ENCODE measurements at regions not wholly inside any gene's neighbourhood (a gene's known extent, or its start where the extent isn't known, plus 50 kb on each side); places are given as distances from the start of the nearest gene placed in this dataset.

GRCh38 chr2:2503864-2504418 is 172.9 kb upstream of the MYT1L start (continued):
- TF ChIP-seq, protein P1, sequence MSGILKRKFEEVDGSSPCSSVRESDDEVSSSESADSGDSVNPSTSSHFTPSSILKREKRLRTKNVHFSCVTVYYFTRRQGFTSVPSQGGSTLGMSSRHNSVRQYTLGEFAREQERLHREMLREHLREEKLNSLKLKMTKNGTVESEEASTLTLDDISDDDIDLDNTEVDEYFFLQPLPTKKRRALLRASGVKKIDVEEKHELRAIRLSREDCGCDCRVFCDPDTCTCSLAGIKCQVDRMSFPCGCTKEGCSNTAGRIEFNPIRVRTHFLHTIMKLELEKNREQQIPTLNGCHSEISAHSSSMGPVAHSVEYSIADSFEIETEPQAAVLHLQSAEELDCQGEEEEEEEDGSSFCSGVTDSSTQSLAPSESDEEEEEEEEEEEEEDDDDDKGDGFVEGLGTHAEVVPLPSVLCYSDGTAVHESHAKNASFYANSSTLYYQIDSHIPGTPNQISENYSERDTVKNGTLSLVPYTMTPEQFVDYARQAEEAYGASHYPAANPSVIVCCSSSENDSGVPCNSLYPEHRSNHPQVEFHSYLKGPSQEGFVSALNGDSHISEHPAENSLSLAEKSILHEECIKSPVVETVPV (CRISPR knock-in tag; IDR thresholded peaks at IDR 0.05), result no peak
- TF ChIP-seq POU6F1 (CRISPR knock-in tag; IDR thresholded peaks at IDR 0.05; ENCODE audit: borderline replicate concordance, low read depth), result no peak
- no peak for TF ChIP-seq BACH2 (CRISPR knock-in tag; IDR thresholded peaks at IDR 0.05; ENCODE audit: borderline replicate concordance)
- TF ChIP-seq ZFP30 (CRISPR knock-in tag; IDR thresholded peaks at IDR 0.05), result no peak
- TF ChIP-seq, protein P2, sequence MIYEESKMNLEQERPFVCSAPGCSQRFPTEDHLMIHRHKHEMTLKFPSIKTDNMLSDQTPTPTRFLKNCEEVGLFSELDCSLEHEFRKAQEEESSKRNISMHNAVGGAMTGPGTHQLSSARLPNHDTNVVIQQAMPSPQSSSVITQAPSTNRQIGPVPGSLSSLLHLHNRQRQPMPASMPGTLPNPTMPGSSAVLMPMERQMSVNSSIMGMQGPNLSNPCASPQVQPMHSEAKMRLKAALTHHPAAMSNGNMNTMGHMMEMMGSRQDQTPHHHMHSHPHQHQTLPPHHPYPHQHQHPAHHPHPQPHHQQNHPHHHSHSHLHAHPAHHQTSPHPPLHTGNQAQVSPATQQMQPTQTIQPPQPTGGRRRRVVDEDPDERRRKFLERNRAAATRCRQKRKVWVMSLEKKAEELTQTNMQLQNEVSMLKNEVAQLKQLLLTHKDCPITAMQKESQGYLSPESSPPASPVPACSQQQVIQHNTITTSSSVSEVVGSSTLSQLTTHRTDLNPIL (CRISPR knock-in tag; IDR thresholded peaks at IDR 0.05; ENCODE audit: low read depth), result no peak

GRCh38 chr2:2502201-2502549 is 171.1 kb upstream of the MYT1L start:
- ATAC-seq, result no peak
- TF ChIP-seq ZC3H10 (CRISPR knock-in tag; IDR thresholded peaks at IDR 0.05), result no peak
- TF ChIP-seq RARB (CRISPR knock-in tag; IDR thresholded peaks at IDR 0.05), result no peak
- TF ChIP-seq ZNF565 (CRISPR knock-in tag; conservative IDR thresholded peaks at IDR 0.05; ENCODE audit: low read depth), result no peak
- no peak for TF ChIP-seq ZNF8 (CRISPR knock-in tag; IDR thresholded peaks at IDR 0.05)
- TF ChIP-seq ZNF70 (CRISPR knock-in tag; IDR thresholded peaks at IDR 0.05), result no peak
- TF ChIP-seq, protein P1 (CRISPR knock-in tag; IDR thresholded peaks at IDR 0.05), result no peak
- TF ChIP-seq, protein P2 (CRISPR knock-in tag; IDR thresholded peaks at IDR 0.05; ENCODE audit: low read depth), result no peak
- no peak for TF ChIP-seq ZFP3 (CRISPR knock-in tag; IDR thresholded peaks at IDR 0.05)
- TF ChIP-seq, protein P3, sequence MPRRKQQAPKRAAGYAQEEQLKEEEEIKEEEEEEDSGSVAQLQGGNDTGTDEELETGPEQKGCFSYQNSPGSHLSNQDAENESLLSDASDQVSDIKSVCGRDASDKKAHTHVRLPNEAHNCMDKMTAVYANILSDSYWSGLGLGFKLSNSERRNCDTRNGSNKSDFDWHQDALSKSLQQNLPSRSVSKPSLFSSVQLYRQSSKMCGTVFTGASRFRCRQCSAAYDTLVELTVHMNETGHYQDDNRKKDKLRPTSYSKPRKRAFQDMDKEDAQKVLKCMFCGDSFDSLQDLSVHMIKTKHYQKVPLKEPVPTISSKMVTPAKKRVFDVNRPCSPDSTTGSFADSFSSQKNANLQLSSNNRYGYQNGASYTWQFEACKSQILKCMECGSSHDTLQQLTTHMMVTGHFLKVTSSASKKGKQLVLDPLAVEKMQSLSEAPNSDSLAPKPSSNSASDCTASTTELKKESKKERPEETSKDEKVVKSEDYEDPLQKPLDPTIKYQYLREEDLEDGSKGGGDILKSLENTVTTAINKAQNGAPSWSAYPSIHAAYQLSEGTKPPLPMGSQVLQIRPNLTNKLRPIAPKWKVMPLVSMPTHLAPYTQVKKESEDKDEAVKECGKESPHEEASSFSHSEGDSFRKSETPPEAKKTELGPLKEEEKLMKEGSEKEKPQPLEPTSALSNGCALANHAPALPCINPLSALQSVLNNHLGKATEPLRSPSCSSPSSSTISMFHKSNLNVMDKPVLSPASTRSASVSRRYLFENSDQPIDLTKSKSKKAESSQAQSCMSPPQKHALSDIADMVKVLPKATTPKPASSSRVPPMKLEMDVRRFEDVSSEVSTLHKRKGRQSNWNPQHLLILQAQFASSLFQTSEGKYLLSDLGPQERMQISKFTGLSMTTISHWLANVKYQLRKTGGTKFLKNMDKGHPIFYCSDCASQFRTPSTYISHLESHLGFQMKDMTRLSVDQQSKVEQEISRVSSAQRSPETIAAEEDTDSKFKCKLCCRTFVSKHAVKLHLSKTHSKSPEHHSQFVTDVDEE (CRISPR knock-in tag; IDR thresholded peaks at IDR 0.05), result no peak
- no peak for TF ChIP-seq ZFP30 (CRISPR knock-in tag; IDR thresholded peaks at IDR 0.05)
- TF ChIP-seq BACH2 (CRISPR knock-in tag; IDR thresholded peaks at IDR 0.05; ENCODE audit: borderline replicate concordance), result no peak
- TF ChIP-seq SNAI2 (CRISPR knock-in tag; IDR thresholded peaks at IDR 0.05), result no peak
- no peak for TF ChIP-seq ARNTL (CRISPR knock-in tag; IDR thresholded peaks at IDR 0.05; ENCODE audit: borderline replicate concordance, low read depth)
- no peak for TF ChIP-seq TCF4 (CRISPR knock-in tag; IDR thresholded peaks at IDR 0.05; ENCODE audit: borderline replicate concordance)
- TF ChIP-seq GLIS3 (CRISPR knock-in tag; IDR thresholded peaks at IDR 0.05), result no peak
- no peak for TF ChIP-seq ISL1 (CRISPR knock-in tag; IDR thresholded peaks at IDR 0.05)
- no peak for TF ChIP-seq OSR1 (CRISPR knock-in tag; IDR thresholded peaks at IDR 0.05)
- no peak for TF ChIP-seq CSDC2 (CRISPR knock-in tag; IDR thresholded peaks at IDR 0.05)
- TF ChIP-seq ESRRG (CRISPR knock-in tag; IDR thresholded peaks at IDR 0.05), result no peak

Measured in SK-N-SH treated with all-trans-retinoic acid at 6 μM for 48 hours (cell line).